Smooth muscle cell (in vitro differentiated cells): ENCODE measurements at regions not wholly inside any gene's neighbourhood (a gene's known extent, or its start where the extent isn't known, plus 50 kb on each side); places are given as distances from the start of the nearest gene placed in this dataset.

Experiments
- DNase-seq: peaks from one replicate; lab custom pipeline; 2025; ENCODE audit not compliant: unreplicated experiment; lab: John Stamatoyannopoulos, UW
- H2AFZ ChIP-seq: fragments of 200-600 bp; sonication (generic); 2 replicates; pipeline ENCODE4 v1.6.0; 2016; ENCODE audit warnings: antibody characterized with exemption, low read depth, mild to moderate bottlenecking
- H3F3A ChIP-seq: fragments of 200-600 bp; sonication (generic); 2 replicates; pipeline ENCODE4 v1.6.0; 2017; ENCODE audit warnings: antibody characterized with exemption, low read depth
- H3K27ac ChIP-seq: fragments of 200-600 bp; sonication (generic); 2 replicates; pipeline ENCODE4 v1.5.1; 2016; ENCODE audit warnings: low read depth, mild to moderate bottlenecking
- H3K27me3 ChIP-seq: fragments of 200-600 bp; sonication (generic); 2 replicates; pipeline ENCODE4 v1.6.1; 2016; ENCODE audit warnings: low read depth, mild to moderate bottlenecking
- H3K36me3 ChIP-seq: fragments of 200-600 bp; sonication (generic); 2 replicates; pipeline ENCODE4 v1.5.1; 2016; ENCODE audit warnings: low read depth
- H3K4me1 ChIP-seq: fragments of 200-600 bp; sonication (generic); 2 replicates; pipeline ENCODE4 v1.5.1; 2016; ENCODE audit warnings: low read depth
- H3K4me2 ChIP-seq: fragments of 200-600 bp; sonication (generic); 2 replicates; pipeline ENCODE4 v1.6.0; 2016; ENCODE audit warnings: mild to moderate bottlenecking
- H3K4me3 ChIP-seq: fragments of 200-600 bp; sonication (generic); 2 replicates; pipeline ENCODE4 v1.5.1; 2016; ENCODE audit warnings: mild to moderate bottlenecking
- H3K79me2 ChIP-seq: fragments of 200-600 bp; sonication (generic); 2 replicates; pipeline ENCODE4 v1.6.0; 2016; ENCODE audit warnings: low read depth, mild to moderate bottlenecking
- H3K9ac ChIP-seq: fragments of 200-600 bp; sonication (generic); 2 replicates; pipeline ENCODE4 v1.6.0; 2016; ENCODE audit warnings: low read depth
- H3K9me3 ChIP-seq: fragments of 200-600 bp; sonication (generic); replicated peaks from 2 replicates; pipeline ENCODE4 v1.5.1; 2016; ENCODE audit warnings: low read depth
- H4K20me1 ChIP-seq: fragments of 200-600 bp; sonication (generic); 2 replicates; pipeline ENCODE4 v1.6.0; 2016; ENCODE audit warnings: low read depth
- CTCF ChIP-seq: fragments of 200-600 bp; sonication (generic); IDR thresholded peaks from 2 replicates; pipeline ENCODE4 v1.5.1; 2017; ENCODE audit warnings: borderline replicate concordance, mild to moderate bottlenecking, antibody characterized with exemption; ENCODE audit not compliant: insufficient read depth, poor library complexity, severe bottlenecking
- WGBS: methylation state at CpG from one replicate; pipeline ENCODE4 v1.1.7; 2016; ENCODE audit warnings: low lambda C conversion rate; 5-methylcytosine and 5-hydroxymethylcytosine counted together

- TF ChIP-seq CTCF, result no peak
- DNase-seq, result no peak
- no peaks in the 10 kb centered on the region for H3K36me3 ChIP-seq
- no peaks in the 10 kb centered on the region for H4K20me1 ChIP-seq
- H3F3A ChIP-seq, result no peaks in the 10 kb centered on the region
- no peaks in the 10 kb centered on the region for H3K79me2 ChIP-seq
- peaks cover 10% of the 10 kb centered on the region for H3K4me1 ChIP-seq
- H3K4me2 ChIP-seq, result no peak overlapping the region
- no peaks in the 10 kb centered on the region for H3K27me3 ChIP-seq
- no peak overlapping the region for H3K4me3 ChIP-seq
- no peaks in the 10 kb centered on the region for H3K9me3 ChIP-seq
- no peak overlapping the region for H3K9ac ChIP-seq
- no peak overlapping the region for H3K27ac ChIP-seq
- WGBS, result 87% methylated on average over 3 of the region's 3 CpGs
- no peak overlapping the region for H2AFZ ChIP-seq
These were observed 377.7 kb downstream of the PRDM5 start for GRCh38 chr4:120544838-120545237.

- Histone ChIP-seq H3K36me3 (no peaks in the 10 kb centered on the region), H3K27ac (no peak overlapping the region), H4K20me1 (no peaks in the 10 kb centered on the region), H2AFZ (no peak overlapping the region), H3K4me3 (no peak overlapping the region), H3K27me3 (no peaks in the 10 kb centered on the region), H3F3A (no peaks in the 10 kb centered on the region), H3K9ac (no peak overlapping the region), H3K9me3 (no peaks in the 10 kb centered on the region), H3K4me2 (no peak overlapping the region), H3K4me1 (no peaks in the 10 kb centered on the region), H3K79me2 (no peaks in the 10 kb centered on the region)
- no peak for DNase-seq
- TF ChIP-seq CTCF, result no peak
- WGBS, result 37% methylated on average over 5 of the region's 5 CpGs
These were observed 381.9 kb downstream of the PRDM5 start for GRCh38 chr4:120540625-120541024.

- TF ChIP-seq CTCF, result no peak
- DNase-seq, result no peak
- 95% methylated on average over 4 of the region's 4 CpGs for WGBS
These were observed 385.6 kb downstream of the PRDM5 start for GRCh38 chr4:120536884-120537283.

GRCh38 chr4:120528428-120528827 lies 394.1 kb downstream of the PRDM5 start:
- Histone ChIP-seq H3K4me3 (no peak overlapping the region), H3K36me3 (no peaks in the 10 kb centered on the region), H3K4me2 (no peak overlapping the region), H3K4me1 (no peaks in the 10 kb centered on the region), H3K27me3 (no peaks in the 10 kb centered on the region), H3K9ac (no peak overlapping the region), H3F3A (no peaks in the 10 kb centered on the region), H3K27ac (no peak overlapping the region), H2AFZ (no peak overlapping the region), H4K20me1 (no peaks in the 10 kb centered on the region), H3K79me2 (no peaks in the 10 kb centered on the region), H3K9me3 (no peaks in the 10 kb centered on the region)
- no peak for TF ChIP-seq CTCF
- DNase-seq, result no peak

More at GRCh38 chr4:120536884-120537283, 385.6 kb downstream of the PRDM5 start:
- Histone ChIP-seq H3K27me3 (no peaks in the 10 kb centered on the region), H3K4me2 (no peak overlapping the region), H3F3A (no peaks in the 10 kb centered on the region), H3K36me3 (no peaks in the 10 kb centered on the region), H3K9me3 (no peaks in the 10 kb centered on the region), H4K20me1 (no peaks in the 10 kb centered on the region), H3K4me3 (no peak overlapping the region), H3K79me2 (no peaks in the 10 kb centered on the region), H3K9ac (no peak overlapping the region), H3K4me1 (no peaks in the 10 kb centered on the region), H3K27ac (no peak overlapping the region), H2AFZ (no peak overlapping the region)
